ENCODE measurements at regions not wholly inside any gene's neighbourhood (a gene's known extent, or its start where the extent isn't known, plus 50 kb on each side); places are given as distances from the start of the nearest gene placed in this dataset.
A peak's percentile ranks its signal among the peaks of the same experiment; 100 is the strongest.
"Not testable (repeated sequence)": the region's sequence is repeated elsewhere in the genome, so short reads cannot be mapped to it uniquely, and the experiment has no call there.

DNA sequence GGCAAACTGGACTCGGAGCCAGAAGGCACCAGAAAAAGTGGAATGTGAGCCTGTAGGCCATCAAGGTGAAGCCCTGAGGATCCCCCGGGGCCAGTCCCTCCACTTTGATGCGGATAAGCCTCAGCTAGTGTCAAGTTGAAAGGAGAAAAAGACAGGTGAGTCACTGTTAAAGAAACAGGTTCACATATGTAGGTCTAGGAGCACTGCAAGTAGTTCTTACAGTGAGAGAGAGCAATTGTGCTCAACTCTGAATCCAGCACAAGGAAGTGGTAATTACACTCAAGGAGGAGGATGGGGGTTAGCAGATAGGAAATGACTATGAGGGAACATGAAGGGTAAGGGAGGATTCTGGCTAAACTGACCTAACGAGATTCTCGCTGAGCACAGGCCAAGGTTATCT, 157.5 kb upstream of the PTPN20 start:
- H3K27ac ChIP-seq (ENCODE audit: low read depth in 1 of 2, low read length in 1 of 2); ATAC-seq (ENCODE audit: insufficient read depth, low FRiP score); H3K4me1 ChIP-seq (ENCODE audit: control insufficient read depth in 5 of 5, insufficient read depth in 5 of 5, low read length in 5 of 5); H3K36me3 ChIP-seq (ENCODE audit: control insufficient read depth in 4 of 4, insufficient read depth in 4 of 4, low read length in 4 of 4); H3K9me3 ChIP-seq (ENCODE audit: control insufficient read depth in 4 of 4, insufficient read depth in 3 of 4, low read length in 3 of 4); DNase-seq; H3K4me3 ChIP-seq; H3K9ac ChIP-seq (ENCODE audit: insufficient read depth in 1 of 2, low read length in 2 of 2); H3K27me3 ChIP-seq (ENCODE audit: control insufficient read depth in 3 of 3, insufficient read depth in 3 of 3, low read length in 2 of 3): not testable (repeated sequence)
- 55 to 80% methylated on average over 3 of the region's 5 CpGs for WGBS, 2 donors

- not testable (repeated sequence) for H3K27ac ChIP-seq (ENCODE audit: low read depth in 1 of 2, low read length in 1 of 2); H3K4me3 ChIP-seq; H3K4me1 ChIP-seq (ENCODE audit: control insufficient read depth in 5 of 5, insufficient read depth in 5 of 5, low read length in 5 of 5); H3K9me3 ChIP-seq (ENCODE audit: control insufficient read depth in 4 of 4, insufficient read depth in 3 of 4, low read length in 3 of 4); H3K9ac ChIP-seq (ENCODE audit: insufficient read depth in 1 of 2, low read length in 2 of 2); DNase-seq; ATAC-seq (ENCODE audit: insufficient read depth, low FRiP score); H3K27me3 ChIP-seq (ENCODE audit: control insufficient read depth in 3 of 3, insufficient read depth in 3 of 3, low read length in 2 of 3); H3K36me3 ChIP-seq (ENCODE audit: control insufficient read depth in 4 of 4, insufficient read depth in 4 of 4, low read length in 4 of 4)
These were observed 149.8 kb upstream of the PTPN20 start for GRCh38 chr10:46761471-46761870.

GRCh38 chr10:46768515-46769291, 142.5 kb upstream of the PTPN20 start:
- not testable (repeated sequence) for H3K36me3 ChIP-seq (ENCODE audit: control insufficient read depth in 4 of 4, insufficient read depth in 4 of 4, low read length in 4 of 4); H3K9me3 ChIP-seq (ENCODE audit: control insufficient read depth in 4 of 4, insufficient read depth in 3 of 4, low read length in 3 of 4); H3K27me3 ChIP-seq (ENCODE audit: control insufficient read depth in 3 of 3, insufficient read depth in 3 of 3, low read length in 2 of 3); H3K9ac ChIP-seq (ENCODE audit: insufficient read depth in 1 of 2, low read length in 2 of 2); H3K27ac ChIP-seq (ENCODE audit: low read depth in 1 of 2, low read length in 1 of 2); DNase-seq; H3K4me1 ChIP-seq (ENCODE audit: control insufficient read depth in 5 of 5, insufficient read depth in 5 of 5, low read length in 5 of 5); H3K4me3 ChIP-seq; ATAC-seq (ENCODE audit: insufficient read depth, low FRiP score)
- WGBS, 2 donors: 82 to 89% methylated on average over 5 to 6 of the region's 8 CpGs

DNA sequence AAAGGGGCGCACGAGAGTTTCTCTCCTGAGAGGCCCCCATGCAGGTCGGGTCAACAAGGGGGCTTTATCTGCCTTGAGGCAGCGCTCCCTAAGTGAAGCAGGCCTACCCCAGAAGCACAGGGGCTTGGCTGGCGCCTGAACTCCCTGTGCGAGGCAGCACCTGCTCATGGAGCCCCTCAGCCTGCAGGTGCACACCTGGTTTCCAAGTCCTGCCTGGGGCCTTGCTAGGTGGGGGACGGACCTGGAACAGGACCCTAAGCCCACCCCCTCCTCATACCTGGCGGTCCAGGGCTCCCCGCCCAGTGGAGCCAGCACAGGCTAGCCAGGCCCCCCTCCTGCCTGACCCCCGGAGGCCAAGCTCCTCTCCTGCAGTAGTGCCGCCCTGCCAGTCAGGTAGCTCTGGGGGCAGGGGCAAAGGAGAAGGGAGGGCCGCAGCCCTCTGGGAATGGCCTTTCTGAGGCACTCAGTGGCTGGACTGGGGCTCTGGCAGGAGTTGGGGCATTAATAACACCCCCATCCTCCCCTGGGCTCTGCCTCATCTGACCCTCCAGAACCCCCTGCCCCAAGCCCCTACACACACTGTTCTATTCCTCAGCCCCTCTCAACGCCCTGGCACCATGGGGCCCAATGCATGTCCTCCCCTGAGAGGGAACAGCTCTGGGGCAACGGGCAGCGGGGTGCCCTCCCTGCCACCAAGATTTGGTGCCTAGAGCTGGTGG, 137.9 kb upstream of the PTPN20 start:
- DNase-seq; H3K27ac ChIP-seq (ENCODE audit: low read depth in 1 of 2, low read length in 1 of 2); ATAC-seq (ENCODE audit: insufficient read depth, low FRiP score); H3K9me3 ChIP-seq (ENCODE audit: control insufficient read depth in 4 of 4, insufficient read depth in 3 of 4, low read length in 3 of 4); H3K9ac ChIP-seq (ENCODE audit: insufficient read depth in 1 of 2, low read length in 2 of 2); H3K4me3 ChIP-seq; H3K4me1 ChIP-seq (ENCODE audit: control insufficient read depth in 5 of 5, insufficient read depth in 5 of 5, low read length in 5 of 5); H3K27me3 ChIP-seq (ENCODE audit: control insufficient read depth in 3 of 3, insufficient read depth in 3 of 3, low read length in 2 of 3); H3K36me3 ChIP-seq (ENCODE audit: control insufficient read depth in 4 of 4, insufficient read depth in 4 of 4, low read length in 4 of 4): not testable (repeated sequence)
- WGBS, 2 donors: 70 to 92% methylated on average over 2 to 8 of the region's 15 CpGs

DNA sequence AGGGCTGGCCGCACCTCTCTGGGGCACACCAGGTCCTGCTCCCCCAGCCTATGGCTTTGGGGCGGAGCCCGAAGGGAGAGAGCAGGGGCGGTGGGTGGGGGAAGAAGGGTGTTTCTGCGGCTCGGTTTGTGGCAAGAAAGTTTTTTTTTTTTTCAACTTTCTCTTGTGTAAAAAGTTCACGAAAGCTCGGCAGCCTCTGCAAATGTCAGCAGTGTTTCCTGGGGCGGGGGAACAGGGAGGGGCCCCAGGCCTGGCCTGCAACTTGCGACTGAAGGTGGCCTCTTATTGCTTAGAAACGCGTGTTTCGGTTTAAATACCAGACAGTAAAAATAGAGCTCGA, 137.4 kb upstream of the PTPN20 start:
- not testable (repeated sequence) for ATAC-seq (ENCODE audit: insufficient read depth, low FRiP score)

GRCh38 chr10:46774366-46774765, 136.9 kb upstream of the PTPN20 start:
- H3K27ac ChIP-seq (ENCODE audit: low read depth in 1 of 2, low read length in 1 of 2); DNase-seq; H3K9me3 ChIP-seq (ENCODE audit: control insufficient read depth in 4 of 4, insufficient read depth in 3 of 4, low read length in 3 of 4); H3K4me1 ChIP-seq (ENCODE audit: control insufficient read depth in 5 of 5, insufficient read depth in 5 of 5, low read length in 5 of 5); H3K36me3 ChIP-seq (ENCODE audit: control insufficient read depth in 4 of 4, insufficient read depth in 4 of 4, low read length in 4 of 4); ATAC-seq (ENCODE audit: insufficient read depth, low FRiP score); H3K9ac ChIP-seq (ENCODE audit: insufficient read depth in 1 of 2, low read length in 2 of 2); H3K27me3 ChIP-seq (ENCODE audit: control insufficient read depth in 3 of 3, insufficient read depth in 3 of 3, low read length in 2 of 3); H3K4me3 ChIP-seq: not testable (repeated sequence)
- whole genome bisulfite sequencing, 2 donors: 92 to 97% methylated on average over 15 to 38 of the region's 42 CpGs

More for the DNA sequence above, 137.4 kb upstream of the PTPN20 start:
- H3K4me1 ChIP-seq (ENCODE audit: control insufficient read depth in 5 of 5, insufficient read depth in 5 of 5, low read length in 5 of 5); H3K27ac ChIP-seq (ENCODE audit: low read depth in 1 of 2, low read length in 1 of 2); H3K27me3 ChIP-seq (ENCODE audit: control insufficient read depth in 3 of 3, insufficient read depth in 3 of 3, low read length in 2 of 3); H3K9ac ChIP-seq (ENCODE audit: insufficient read depth in 1 of 2, low read length in 2 of 2); H3K36me3 ChIP-seq (ENCODE audit: control insufficient read depth in 4 of 4, insufficient read depth in 4 of 4, low read length in 4 of 4); H3K9me3 ChIP-seq (ENCODE audit: control insufficient read depth in 4 of 4, insufficient read depth in 3 of 4, low read length in 3 of 4); H3K4me3 ChIP-seq: not testable (repeated sequence)
- peak in 1 of 3 donors; percentile 38 for DNase-seq
- 56 to 69% methylated on average over 13 of the region's 14 CpGs for WGBS, 2 donors

DNA sequence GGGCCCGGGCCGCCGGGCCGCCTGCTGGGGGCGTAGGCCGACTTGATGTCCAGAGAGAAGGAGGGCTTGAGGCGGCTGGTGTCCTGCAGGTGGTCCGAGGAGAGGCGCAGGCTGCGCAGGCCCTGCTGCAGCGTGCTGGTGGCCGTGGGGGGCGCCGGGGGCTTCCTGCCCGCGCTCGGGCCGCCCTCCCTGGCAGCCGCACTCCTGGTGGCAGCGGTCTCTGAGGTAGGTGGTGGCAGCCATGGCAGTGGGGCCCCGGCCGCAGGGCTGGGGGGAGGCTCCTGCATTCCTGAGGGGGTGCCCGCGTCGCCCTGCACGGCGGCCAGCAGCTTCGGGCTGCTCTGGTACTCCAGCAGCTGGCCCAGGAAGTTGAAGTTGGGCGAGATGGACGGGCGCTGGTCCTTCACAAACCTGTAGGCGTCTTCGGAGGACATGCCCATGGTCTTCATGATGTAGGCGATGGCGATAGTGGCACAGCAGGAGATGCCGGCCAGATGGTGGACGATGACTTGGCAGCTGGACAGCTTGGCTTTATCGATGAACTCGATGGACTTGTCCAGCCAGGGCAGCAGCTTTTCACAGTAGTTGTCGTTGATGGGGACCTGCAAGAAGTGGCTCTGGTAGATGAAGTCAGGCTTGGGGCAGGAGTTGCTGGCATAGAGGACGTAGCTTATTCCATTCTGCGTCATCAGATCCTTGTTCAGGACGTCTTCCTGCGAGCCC, 136.1 kb upstream of the PTPN20 start:
- not testable (repeated sequence) for H3K4me3 ChIP-seq; ATAC-seq (ENCODE audit: insufficient read depth, low FRiP score); H3K27me3 ChIP-seq (ENCODE audit: control insufficient read depth in 3 of 3, insufficient read depth in 3 of 3, low read length in 2 of 3); H3K27ac ChIP-seq (ENCODE audit: low read depth in 1 of 2, low read length in 1 of 2); H3K9ac ChIP-seq (ENCODE audit: insufficient read depth in 1 of 2, low read length in 2 of 2); H3K4me1 ChIP-seq (ENCODE audit: control insufficient read depth in 5 of 5, insufficient read depth in 5 of 5, low read length in 5 of 5); H3K36me3 ChIP-seq (ENCODE audit: control insufficient read depth in 4 of 4, insufficient read depth in 4 of 4, low read length in 4 of 4); DNase-seq; H3K9me3 ChIP-seq (ENCODE audit: control insufficient read depth in 4 of 4, insufficient read depth in 3 of 4, low read length in 3 of 4)
- 96 to 100% methylated on average over 20 to 30 of the region's 44 CpGs for WGBS, 2 donors

GRCh38 chr10:46775668-46776059, 135.6 kb upstream of the PTPN20 start:
- H3K4me3 ChIP-seq; DNase-seq; H3K9ac ChIP-seq (ENCODE audit: insufficient read depth in 1 of 2, low read length in 2 of 2); H3K27ac ChIP-seq (ENCODE audit: low read depth in 1 of 2, low read length in 1 of 2); H3K4me1 ChIP-seq (ENCODE audit: control insufficient read depth in 5 of 5, insufficient read depth in 5 of 5, low read length in 5 of 5); H3K27me3 ChIP-seq (ENCODE audit: control insufficient read depth in 3 of 3, insufficient read depth in 3 of 3, low read length in 2 of 3); ATAC-seq (ENCODE audit: insufficient read depth, low FRiP score); H3K36me3 ChIP-seq (ENCODE audit: control insufficient read depth in 4 of 4, insufficient read depth in 4 of 4, low read length in 4 of 4); H3K9me3 ChIP-seq (ENCODE audit: control insufficient read depth in 4 of 4, insufficient read depth in 3 of 4, low read length in 3 of 4): not testable (repeated sequence)
- WGBS, 2 donors: 95 to 96% methylated on average over 14 to 16 of the region's 17 CpGs
